ENCODE measurements at regions not wholly inside any gene's neighbourhood (a gene's known extent, or its start where the extent isn't known, plus 50 kb on each side); places are given as distances from the start of the nearest gene placed in this dataset.

DNA sequence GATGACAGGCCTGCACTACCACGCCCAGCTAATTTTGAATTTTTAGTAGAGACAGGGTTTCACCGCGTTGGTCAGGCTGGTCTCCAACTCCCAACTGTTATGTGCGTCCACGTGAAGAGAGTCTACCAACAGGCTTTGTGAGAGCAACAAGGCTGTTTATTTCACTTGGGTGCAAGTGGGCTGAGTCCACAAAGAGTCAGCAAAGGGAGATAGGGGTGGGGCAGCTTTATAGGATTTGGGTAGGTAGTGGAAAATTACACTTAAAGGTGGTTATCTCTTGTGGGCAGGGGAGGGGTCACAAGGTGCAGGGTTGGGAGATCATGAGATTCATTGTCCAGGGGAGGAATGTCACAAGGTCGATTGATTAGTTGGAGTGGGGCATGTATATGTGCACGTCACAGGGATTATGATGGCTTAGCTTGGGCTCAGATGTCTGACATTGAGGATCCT, 111.6 kb downstream of the GOSR1 start (continued):
- TF ChIP-seq SETDB1 (CRISPR knock-in tag; IDR thresholded peaks at IDR 0.05; ENCODE audit: borderline replicate concordance) = no peak
- TF ChIP-seq, protein P1, sequence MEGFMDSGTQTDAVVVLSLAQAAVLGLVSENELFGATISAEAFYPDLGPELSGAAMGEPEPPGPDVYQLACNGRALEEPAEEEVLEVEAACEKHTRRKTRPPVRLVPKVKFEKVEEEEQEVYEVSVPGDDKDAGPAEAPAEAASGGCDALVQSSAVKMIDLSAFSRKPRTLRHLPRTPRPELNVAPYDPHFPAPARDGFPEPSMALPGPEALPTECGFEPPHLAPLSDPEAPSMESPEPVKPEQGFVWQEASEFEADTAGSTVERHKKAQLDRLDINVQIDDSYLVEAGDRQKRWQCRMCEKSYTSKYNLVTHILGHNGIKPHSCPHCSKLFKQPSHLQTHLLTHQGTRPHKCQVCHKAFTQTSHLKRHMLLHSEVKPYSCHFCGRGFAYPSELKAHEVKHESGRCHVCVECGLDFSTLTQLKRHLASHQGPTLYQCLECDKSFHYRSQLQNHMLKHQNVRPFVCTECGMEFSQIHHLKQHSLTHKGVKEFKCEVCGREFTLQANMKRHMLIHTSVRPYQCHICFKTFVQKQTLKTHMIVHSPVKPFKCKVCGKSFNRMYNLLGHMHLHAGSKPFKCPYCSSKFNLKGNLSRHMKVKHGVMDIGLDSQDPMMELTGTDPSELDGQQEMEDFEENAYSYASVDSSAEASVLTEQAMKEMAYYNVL (CRISPR knock-in tag; IDR thresholded peaks at IDR 0.05; ENCODE audit: borderline replicate concordance) = peak; percentile 39; the same call in 1 of the 2 replicates
- TF ChIP-seq ZBTB21 (CRISPR knock-in tag; IDR thresholded peaks at IDR 0.05) = no peak
- TF ChIP-seq, protein P2, sequence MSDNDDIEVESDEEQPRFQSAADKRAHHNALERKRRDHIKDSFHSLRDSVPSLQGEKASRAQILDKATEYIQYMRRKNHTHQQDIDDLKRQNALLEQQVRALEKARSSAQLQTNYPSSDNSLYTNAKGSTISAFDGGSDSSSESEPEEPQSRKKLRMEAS (IDR thresholded peaks at IDR 0.05) = peak; percentile 45; the same call in 1 of the 2 replicates
- peak; percentile 88 to 90 for TF ChIP-seq NR2F1 (CRISPR knock-in tag; IDR thresholded peaks at IDR 0.05)
- TF ChIP-seq, protein P3, sequence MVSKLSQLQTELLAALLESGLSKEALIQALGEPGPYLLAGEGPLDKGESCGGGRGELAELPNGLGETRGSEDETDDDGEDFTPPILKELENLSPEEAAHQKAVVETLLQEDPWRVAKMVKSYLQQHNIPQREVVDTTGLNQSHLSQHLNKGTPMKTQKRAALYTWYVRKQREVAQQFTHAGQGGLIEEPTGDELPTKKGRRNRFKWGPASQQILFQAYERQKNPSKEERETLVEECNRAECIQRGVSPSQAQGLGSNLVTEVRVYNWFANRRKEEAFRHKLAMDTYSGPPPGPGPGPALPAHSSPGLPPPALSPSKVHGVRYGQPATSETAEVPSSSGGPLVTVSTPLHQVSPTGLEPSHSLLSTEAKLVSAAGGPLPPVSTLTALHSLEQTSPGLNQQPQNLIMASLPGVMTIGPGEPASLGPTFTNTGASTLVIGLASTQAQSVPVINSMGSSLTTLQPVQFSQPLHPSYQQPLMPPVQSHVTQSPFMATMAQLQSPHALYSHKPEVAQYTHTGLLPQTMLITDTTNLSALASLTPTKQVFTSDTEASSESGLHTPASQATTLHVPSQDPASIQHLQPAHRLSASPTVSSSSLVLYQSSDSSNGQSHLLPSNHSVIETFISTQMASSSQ (IDR thresholded peaks at IDR 0.05; ENCODE audit: low read depth) = no peak; the same call in 1 of the 2 replicates
- TF ChIP-seq, protein P3 (CRISPR knock-in tag; IDR thresholded peaks at IDR 0.05; ENCODE audit: borderline replicate concordance) = peak; percentile 62; the same call in 1 of the 2 replicates
- peak; percentile 76; the same call in 1 of the 2 replicates for TF ChIP-seq RCOR2 (CRISPR knock-in tag; IDR thresholded peaks at IDR 0.05)
- TF ChIP-seq, protein P4, sequence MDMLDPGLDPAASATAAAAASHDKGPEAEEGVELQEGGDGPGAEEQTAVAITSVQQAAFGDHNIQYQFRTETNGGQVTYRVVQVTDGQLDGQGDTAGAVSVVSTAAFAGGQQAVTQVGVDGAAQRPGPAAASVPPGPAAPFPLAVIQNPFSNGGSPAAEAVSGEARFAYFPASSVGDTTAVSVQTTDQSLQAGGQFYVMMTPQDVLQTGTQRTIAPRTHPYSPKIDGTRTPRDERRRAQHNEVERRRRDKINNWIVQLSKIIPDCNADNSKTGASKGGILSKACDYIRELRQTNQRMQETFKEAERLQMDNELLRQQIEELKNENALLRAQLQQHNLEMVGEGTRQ (IDR thresholded peaks at IDR 0.05; ENCODE audit: low read depth, low read length) = no peak
- TF ChIP-seq, protein P4 (CRISPR knock-in tag; IDR thresholded peaks at IDR 0.05; ENCODE audit: borderline replicate concordance) = no peak; the same call in 1 of the 2 replicates
- peak; percentile 84; the same call in 1 of the 2 replicates for TF ChIP-seq SIX1 (CRISPR knock-in tag; IDR thresholded peaks at IDR 0.05; ENCODE audit: borderline replicate concordance)
- no peak for TF ChIP-seq NFKBIZ (CRISPR knock-in tag; IDR thresholded peaks at IDR 0.05)
- no peak for TF ChIP-seq ZNF136 (CRISPR knock-in tag; IDR thresholded peaks at IDR 0.05; ENCODE audit: low read depth)
- no peak for TF ChIP-seq ZNF432 (CRISPR knock-in tag; IDR thresholded peaks at IDR 0.05; ENCODE audit: borderline replicate concordance)
- TF ChIP-seq MXI1 (IDR thresholded peaks at IDR 0.05; ENCODE audit: borderline replicate concordance, low read depth, low read length) = no peak
- TF ChIP-seq RBAK (CRISPR knock-in tag; IDR thresholded peaks at IDR 0.05) = no peak
- TF ChIP-seq, protein P5, sequence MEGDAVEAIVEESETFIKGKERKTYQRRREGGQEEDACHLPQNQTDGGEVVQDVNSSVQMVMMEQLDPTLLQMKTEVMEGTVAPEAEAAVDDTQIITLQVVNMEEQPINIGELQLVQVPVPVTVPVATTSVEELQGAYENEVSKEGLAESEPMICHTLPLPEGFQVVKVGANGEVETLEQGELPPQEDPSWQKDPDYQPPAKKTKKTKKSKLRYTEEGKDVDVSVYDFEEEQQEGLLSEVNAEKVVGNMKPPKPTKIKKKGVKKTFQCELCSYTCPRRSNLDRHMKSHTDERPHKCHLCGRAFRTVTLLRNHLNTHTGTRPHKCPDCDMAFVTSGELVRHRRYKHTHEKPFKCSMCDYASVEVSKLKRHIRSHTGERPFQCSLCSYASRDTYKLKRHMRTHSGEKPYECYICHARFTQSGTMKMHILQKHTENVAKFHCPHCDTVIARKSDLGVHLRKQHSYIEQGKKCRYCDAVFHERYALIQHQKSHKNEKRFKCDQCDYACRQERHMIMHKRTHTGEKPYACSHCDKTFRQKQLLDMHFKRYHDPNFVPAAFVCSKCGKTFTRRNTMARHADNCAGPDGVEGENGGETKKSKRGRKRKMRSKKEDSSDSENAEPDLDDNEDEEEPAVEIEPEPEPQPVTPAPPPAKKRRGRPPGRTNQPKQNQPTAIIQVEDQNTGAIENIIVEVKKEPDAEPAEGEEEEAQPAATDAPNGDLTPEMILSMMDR (CRISPR knock-in tag; IDR thresholded peaks at IDR 0.05) = 0 out of 2 replicates have a peak, but pooled peaks have one; percentile 12
- TF ChIP-seq TAF1 (CRISPR knock-in tag; IDR thresholded peaks at IDR 0.05) = no peak
- TF ChIP-seq DMAP1 (CRISPR knock-in tag; IDR thresholded peaks at IDR 0.05) = peak; percentile 56; the same call in 1 of the 2 replicates
- TF ChIP-seq ZNF367 (CRISPR knock-in tag; IDR thresholded peaks at IDR 0.05; ENCODE audit: borderline replicate concordance) = no peak
- no peak for TF ChIP-seq MIER3 (CRISPR knock-in tag; IDR thresholded peaks at IDR 0.05; ENCODE audit: borderline replicate concordance)
